Breast epithelium (tissue), 3 donors: ENCODE measurements at regions not wholly inside any gene's neighbourhood (a gene's known extent, or its start where the extent isn't known, plus 50 kb on each side); places are given as distances from the start of the nearest gene placed in this dataset.

ENCODE experiments used
- POLR2A ChIP-seq: fragments of 450-650 bp; IDR thresholded peaks from one replicate; pipeline ENCODE4 v1.6.1; 2016; ENCODE audit warnings: antibody characterized with exemption, mild to moderate bottlenecking, moderate library complexity
- TF ChIP-seq, protein P1 (sequence below), 3 donors: fragments of 450-650 bp; IDR thresholded peaks; one replicate each; pipeline ENCODE4 v1.5.1; 2016 to 2017; ENCODE audit warnings: antibody characterized with exemption in 3 of 3, mild to moderate bottlenecking in 3 of 3, moderate library complexity in 3 of 3

DNA sequence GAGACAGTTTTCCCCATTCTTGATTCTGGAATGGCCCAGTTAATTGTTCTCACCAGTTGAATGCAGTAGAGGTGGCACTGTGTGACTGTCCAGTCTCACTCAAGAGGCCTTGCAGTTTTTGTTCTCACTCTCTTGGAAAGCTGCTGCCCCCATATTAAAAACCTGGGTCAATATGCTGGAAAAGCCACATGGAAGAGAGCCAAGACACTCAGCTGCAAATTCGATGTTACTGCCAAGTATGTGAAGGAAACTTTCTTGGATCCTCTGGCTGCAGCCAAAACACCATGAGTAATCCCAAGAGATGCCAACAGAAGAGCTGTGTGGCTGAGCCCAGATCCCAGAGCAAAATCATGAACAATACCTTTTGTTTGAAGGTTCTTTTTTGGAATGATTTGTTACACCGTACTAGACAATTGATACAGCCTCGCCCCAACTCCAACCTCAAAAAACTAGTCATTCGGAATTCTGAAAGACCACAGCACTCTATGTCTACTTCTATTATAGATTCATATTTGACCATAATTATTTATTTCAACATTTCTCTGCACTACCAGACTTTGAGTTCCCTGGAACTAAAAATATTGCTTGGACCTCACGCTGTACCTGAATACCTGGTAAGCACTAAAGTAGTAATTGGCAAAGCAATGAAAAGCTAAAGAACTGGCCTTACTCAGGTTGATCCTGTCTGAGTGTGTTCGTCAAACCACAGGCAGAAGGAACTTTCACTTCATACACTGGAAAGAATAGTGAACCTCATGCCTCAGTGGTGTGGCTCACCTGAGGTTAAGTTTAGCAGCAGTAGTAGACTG lies 378.8 kb downstream of the ETS1 start:
- TF ChIP-seq, protein P1, sequence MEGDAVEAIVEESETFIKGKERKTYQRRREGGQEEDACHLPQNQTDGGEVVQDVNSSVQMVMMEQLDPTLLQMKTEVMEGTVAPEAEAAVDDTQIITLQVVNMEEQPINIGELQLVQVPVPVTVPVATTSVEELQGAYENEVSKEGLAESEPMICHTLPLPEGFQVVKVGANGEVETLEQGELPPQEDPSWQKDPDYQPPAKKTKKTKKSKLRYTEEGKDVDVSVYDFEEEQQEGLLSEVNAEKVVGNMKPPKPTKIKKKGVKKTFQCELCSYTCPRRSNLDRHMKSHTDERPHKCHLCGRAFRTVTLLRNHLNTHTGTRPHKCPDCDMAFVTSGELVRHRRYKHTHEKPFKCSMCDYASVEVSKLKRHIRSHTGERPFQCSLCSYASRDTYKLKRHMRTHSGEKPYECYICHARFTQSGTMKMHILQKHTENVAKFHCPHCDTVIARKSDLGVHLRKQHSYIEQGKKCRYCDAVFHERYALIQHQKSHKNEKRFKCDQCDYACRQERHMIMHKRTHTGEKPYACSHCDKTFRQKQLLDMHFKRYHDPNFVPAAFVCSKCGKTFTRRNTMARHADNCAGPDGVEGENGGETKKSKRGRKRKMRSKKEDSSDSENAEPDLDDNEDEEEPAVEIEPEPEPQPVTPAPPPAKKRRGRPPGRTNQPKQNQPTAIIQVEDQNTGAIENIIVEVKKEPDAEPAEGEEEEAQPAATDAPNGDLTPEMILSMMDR (IDR thresholded peaks at IDR 0.05): no peak
- no peak for TF ChIP-seq POLR2A
